Right lobe of liver (tissue), 6 donors: ENCODE measurements at regions not wholly inside any gene's neighbourhood (a gene's known extent, or its start where the extent isn't known, plus 50 kb on each side); places are given as distances from the start of the nearest gene placed in this dataset.

ENCODE experiments used
- ATAC-seq, 4 donors: fragments of 200-7000 bp; cut with Tn5 transposase; one replicate each; pipeline ENCODE4 v1.9.1; 2020; ENCODE audit warnings: mild to moderate bottlenecking in 4 of 4, moderate library complexity in 4 of 4
- DNase-seq, 3 donors: peaks; one replicate each; pipeline ENCODE4 v3.0.0-alpha.2; 2020
- H3K27ac ChIP-seq, 3 donors: fragments of 200-600 bp; one replicate each; pipeline ENCODE4 v1.8.0; 2022
- H3K27me3 ChIP-seq, 2 donors: fragments of 200-600 bp; one replicate each; pipeline ENCODE4 v1.8.0; 2022
- H3K36me3 ChIP-seq, 4 donors: fragments of 200-600 bp; sonication (generic) in 1 of 4; one replicate each; pipeline versions ENCODE4 v1.5.1 to v1.8.0; 2017 to 2022; ENCODE audit warnings: control low read depth in 1 of 4
- H3K4me1 ChIP-seq, 4 donors: fragments of 200-600 bp; sonication (generic) in 1 of 4; one replicate each; pipeline versions ENCODE4 v1.5.1 to v1.8.0; 2017 to 2022; ENCODE audit warnings: control low read depth in 1 of 4
- H3K4me3 ChIP-seq, 3 donors: fragments of 200-600 bp; one replicate each; pipeline ENCODE4 v1.8.0; 2022
- H3K9me3 ChIP-seq, 4 donors: fragments of 200-600 bp; sonication (generic) in 1 of 4; one replicate each; pipeline versions ENCODE4 v1.5.1 to v1.8.0; 2017 to 2022; ENCODE audit warnings: control low read depth in 1 of 4
- CTCF ChIP-seq, 4 donors: fragments of 200-600 bp in 3 of 4; fragments of 450-650 bp in 1 of 4; IDR thresholded peaks; one replicate each; pipeline versions ENCODE4 v1.5.1 to v1.8.0; 2016 to 2022; ENCODE audit warnings: antibody characterized with exemption in 4 of 4, mild to moderate bottlenecking in 2 of 4
- POLR2A ChIP-seq: fragments of 450-650 bp; IDR thresholded peaks from one replicate; pipeline ENCODE4 v1.6.1; 2017; ENCODE audit warnings: antibody characterized with exemption, mild to moderate bottlenecking
- WGBS: methylation state at CpG from one replicate; pipeline ENCODE4 v1.1.6; 2018; ENCODE audit warnings: low coverage, low lambda C conversion rate; ENCODE audit not compliant: insufficient coverage; ENCODE audit errors: missing lambda C conversion rate; 5-methylcytosine and 5-hydroxymethylcytosine counted together
- intact Hi-C, 2 donors: fragments of 100-400 bp; cut with DNase I; formaldehyde crosslinking; loops; one replicate each; pipeline versions ENCODE4 v1.11.2 to v1.14.1; 2022
- donor health status: DM: no; HTN: yes; CAD: no.
- donor health status: DM: no; HTN: no; CAD: no.
- donor health status: DM: no; HTN: no; CAD: no.
- donor health status: DM: no; HTN: yes; CAD: no.
- donor health status: DM: no; HTN: yes; CAD: no.

GRCh38 chr10:30256084-30256483, 93.0 kb downstream of the MTPAP start:
- H3K4me1 ChIP-seq: no peaks in the 10 kb centered on the region
- no peak for DNase-seq
- TF ChIP-seq CTCF (IDR thresholded peaks at IDR 0.05) (no peak), POLR2A (no peak)
- no peaks in the 10 kb centered on the region for H3K27me3 ChIP-seq
- no peaks in the 10 kb centered on the region for H3K36me3 ChIP-seq
- 33% methylated on average over 1 of the region's 1 CpG for WGBS
- ATAC-seq: no peak
- intact Hi-C loops: no loop called here
- no peak overlapping the region for H3K4me3 ChIP-seq
- no peak overlapping the region for H3K27ac ChIP-seq
- no peaks in the 10 kb centered on the region for H3K9me3 ChIP-seq

- no peak overlapping the region for H3K4me3 ChIP-seq
- DNase-seq: no peak
- WGBS: 45% methylated on average over 1 of the region's 1 CpG
These were observed 94.2 kb downstream of the MTPAP start for GRCh38 chr10:30254926-30255325.

GRCh38 chr10:30248728-30249127, 100.3 kb downstream of the MTPAP start:
- Histone ChIP-seq H3K9me3 (no peaks in the 10 kb centered on the region), H3K27ac (no peak overlapping the region), H3K27me3 (no peaks in the 10 kb centered on the region), H3K36me3 (no peaks in the 10 kb centered on the region), H3K4me3 (no peak overlapping the region), H3K4me1 (no peaks in the 10 kb centered on the region)
- TF ChIP-seq CTCF (IDR thresholded peaks at IDR 0.05) (no peak), POLR2A (no peak)
- intact Hi-C loops: loop anchor here in 1 of 2 donors (10.0 kb wide), 1 partner anchor 244 kb away; no protein-coding TSS in a partner anchor
- WGBS: 95% methylated on average over 3 of the region's 4 CpGs
- no peak for ATAC-seq
- DNase-seq: no peak

More at GRCh38 chr10:30254926-30255325, 94.2 kb downstream of the MTPAP start:
- Histone ChIP-seq H3K27me3 (no peaks in the 10 kb centered on the region), H3K36me3 (no peaks in the 10 kb centered on the region), H3K9me3 (no peaks in the 10 kb centered on the region), H3K27ac (no peak overlapping the region), H3K4me1 (no peaks in the 10 kb centered on the region)
- intact Hi-C loops: no loop called here
- ATAC-seq: no peak
- TF ChIP-seq CTCF (IDR thresholded peaks at IDR 0.05): no peak
- TF ChIP-seq POLR2A: no peak

- ATAC-seq: no peak
- TF ChIP-seq POLR2A: no peak
- no peak for TF ChIP-seq CTCF (IDR thresholded peaks at IDR 0.05)
- Histone ChIP-seq H3K4me3 (no peak overlapping the region), H3K9me3 (no peaks in the 10 kb centered on the region), H3K36me3 (no peaks in the 10 kb centered on the region), H3K27ac (no peak overlapping the region), H3K4me1 (no peaks in the 10 kb centered on the region), H3K27me3 (no peaks in the 10 kb centered on the region)
- intact Hi-C loops: loop anchor here in 1 of 2 donors (10.0 kb wide), 1 partner anchor 243 kb away; no protein-coding TSS in a partner anchor
- WGBS: 71% methylated on average over 2 of the region's 4 CpGs
- no peak for DNase-seq
These were observed 101.4 kb downstream of the MTPAP start for GRCh38 chr10:30247704-30248103.
